Neural progenitor cell (in vitro differentiated cells): ENCODE measurements at regions not wholly inside any gene's neighbourhood (a gene's known extent, or its start where the extent isn't known, plus 50 kb on each side); places are given as distances from the start of the nearest gene placed in this dataset.

ENCODE experiments used
- CTCF ChIP-seq: fragments of 200-600 bp; sonication (generic); IDR thresholded peaks from 2 replicates; pipeline ENCODE4 v1.5.1; 2017; ENCODE audit warnings: antibody characterized with exemption, mild to moderate bottlenecking
- EZH2phosphoT487 ChIP-seq: fragments of 200-600 bp; sonication (generic); IDR thresholded peaks from 2 replicates; pipeline ENCODE4 v1.6.1; 2017; ENCODE audit warnings: antibody characterized with exemption

DNA sequence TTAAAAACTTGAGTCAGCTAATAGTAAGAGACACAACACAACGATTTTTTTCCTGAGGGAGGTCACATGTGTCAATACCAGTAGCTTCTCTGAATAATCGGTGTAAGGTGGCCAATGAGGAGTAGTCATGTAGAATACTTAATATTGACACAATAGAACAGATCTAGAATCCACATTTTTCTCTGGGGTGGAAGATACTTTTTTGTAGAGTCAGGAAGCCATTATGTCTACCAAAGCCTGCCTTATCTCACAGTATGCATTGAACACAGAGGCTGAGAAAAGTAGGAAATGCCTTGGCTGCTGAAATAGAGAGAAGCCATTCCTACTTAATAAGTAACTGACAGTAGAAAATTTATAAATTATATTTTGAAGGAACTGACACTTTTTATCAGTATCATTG, 725.0 kb downstream of the METTL15 start:
- TF ChIP-seq CTCF (no peak), EZH2phosphoT487 (no peak)
